H1 (cell line): ENCODE measurements at regions not wholly inside any gene's neighbourhood (a gene's known extent, or its start where the extent isn't known, plus 50 kb on each side); places are given as distances from the start of the nearest gene placed in this dataset.

Experiments
- BCL11A ChIP-seq, 2 experiments: IDR thresholded peaks; one replicate each; pipeline ENCODE4 v1.6.1; 2011; ENCODE audit warnings: low read depth in 2 of 2, low read length in 2 of 2, mild to moderate bottlenecking in 2 of 2
- CREB1 ChIP-seq: IDR thresholded peaks from 2 replicates; pipeline ENCODE4 v1.6.1; 2012; ENCODE audit warnings: inconsistent platforms
- GABPA ChIP-seq: IDR thresholded peaks from 2 replicates; pipeline ENCODE4 v1.6.1; 2011; ENCODE audit warnings: mild to moderate bottlenecking, low read length, moderate library complexity, borderline replicate concordance; ENCODE audit not compliant: insufficient read depth
- SIX5 ChIP-seq: IDR thresholded peaks from 2 replicates; pipeline ENCODE4 v1.6.1; 2011; ENCODE audit warnings: mild to moderate bottlenecking, low read depth, low read length
- SUZ12 ChIP-seq: fragments of 200-600 bp; sonication (generic); IDR thresholded peaks from 2 replicates; pipeline ENCODE4 v1.6.1; 2012; ENCODE audit warnings: mild to moderate bottlenecking, inconsistent platforms, low read length, moderate library complexity, mixed read lengths
- TF ChIP-seq, protein P1 (sequence below): fragments of 300-600 bp; sonication (generic); IDR thresholded peaks from 2 replicates; pipeline ENCODE4 v1.7.1; 2012; ENCODE audit warnings: low read length, moderate library complexity, mild to moderate bottlenecking, inconsistent platforms; ENCODE audit not compliant: insufficient replicate concordance
- TF ChIP-seq, protein P2 (sequence below): IDR thresholded peaks from 2 replicates; pipeline ENCODE4 v1.6.1; 2012; ENCODE audit warnings: low read length, inconsistent platforms
- TF ChIP-seq, protein P3 (sequence below), 3 experiments: IDR thresholded peaks; 1 replicate in 2 of 3; 2 replicates in 1 of 3; pipeline versions ENCODE4 v1.5.1 to v1.6.1; 2011; ENCODE audit warnings: low read length in 3 of 3, mild to moderate bottlenecking in 3 of 3, inconsistent platforms in 2 of 3, low read depth in 1 of 3, moderate library complexity in 1 of 3; ENCODE audit not compliant: insufficient read depth in 1 of 3; ENCODE audit errors: control extremely low read depth in 1 of 3

DNA sequence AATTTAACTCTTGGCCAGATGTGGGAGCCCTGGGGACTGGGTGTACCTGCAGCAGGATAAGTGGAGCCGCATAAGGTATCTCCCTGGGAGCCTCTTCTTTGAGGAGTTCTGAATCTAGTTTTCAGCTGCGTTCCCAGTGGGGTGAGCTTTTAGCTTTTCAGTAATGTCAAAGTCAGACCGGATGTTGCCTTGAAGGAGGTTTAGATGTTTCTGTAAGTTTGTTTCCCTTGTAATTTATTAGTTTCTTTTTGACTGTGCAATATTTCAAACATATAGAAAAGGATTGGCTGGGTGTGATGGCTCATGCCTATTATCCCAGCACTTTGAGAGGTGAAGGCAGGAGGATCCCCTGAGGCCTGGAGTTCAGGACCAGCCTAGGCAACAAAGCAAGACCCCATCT lies 98.6 kb upstream of the EEF2KMT start (continued):
- TF ChIP-seq, protein P1, sequence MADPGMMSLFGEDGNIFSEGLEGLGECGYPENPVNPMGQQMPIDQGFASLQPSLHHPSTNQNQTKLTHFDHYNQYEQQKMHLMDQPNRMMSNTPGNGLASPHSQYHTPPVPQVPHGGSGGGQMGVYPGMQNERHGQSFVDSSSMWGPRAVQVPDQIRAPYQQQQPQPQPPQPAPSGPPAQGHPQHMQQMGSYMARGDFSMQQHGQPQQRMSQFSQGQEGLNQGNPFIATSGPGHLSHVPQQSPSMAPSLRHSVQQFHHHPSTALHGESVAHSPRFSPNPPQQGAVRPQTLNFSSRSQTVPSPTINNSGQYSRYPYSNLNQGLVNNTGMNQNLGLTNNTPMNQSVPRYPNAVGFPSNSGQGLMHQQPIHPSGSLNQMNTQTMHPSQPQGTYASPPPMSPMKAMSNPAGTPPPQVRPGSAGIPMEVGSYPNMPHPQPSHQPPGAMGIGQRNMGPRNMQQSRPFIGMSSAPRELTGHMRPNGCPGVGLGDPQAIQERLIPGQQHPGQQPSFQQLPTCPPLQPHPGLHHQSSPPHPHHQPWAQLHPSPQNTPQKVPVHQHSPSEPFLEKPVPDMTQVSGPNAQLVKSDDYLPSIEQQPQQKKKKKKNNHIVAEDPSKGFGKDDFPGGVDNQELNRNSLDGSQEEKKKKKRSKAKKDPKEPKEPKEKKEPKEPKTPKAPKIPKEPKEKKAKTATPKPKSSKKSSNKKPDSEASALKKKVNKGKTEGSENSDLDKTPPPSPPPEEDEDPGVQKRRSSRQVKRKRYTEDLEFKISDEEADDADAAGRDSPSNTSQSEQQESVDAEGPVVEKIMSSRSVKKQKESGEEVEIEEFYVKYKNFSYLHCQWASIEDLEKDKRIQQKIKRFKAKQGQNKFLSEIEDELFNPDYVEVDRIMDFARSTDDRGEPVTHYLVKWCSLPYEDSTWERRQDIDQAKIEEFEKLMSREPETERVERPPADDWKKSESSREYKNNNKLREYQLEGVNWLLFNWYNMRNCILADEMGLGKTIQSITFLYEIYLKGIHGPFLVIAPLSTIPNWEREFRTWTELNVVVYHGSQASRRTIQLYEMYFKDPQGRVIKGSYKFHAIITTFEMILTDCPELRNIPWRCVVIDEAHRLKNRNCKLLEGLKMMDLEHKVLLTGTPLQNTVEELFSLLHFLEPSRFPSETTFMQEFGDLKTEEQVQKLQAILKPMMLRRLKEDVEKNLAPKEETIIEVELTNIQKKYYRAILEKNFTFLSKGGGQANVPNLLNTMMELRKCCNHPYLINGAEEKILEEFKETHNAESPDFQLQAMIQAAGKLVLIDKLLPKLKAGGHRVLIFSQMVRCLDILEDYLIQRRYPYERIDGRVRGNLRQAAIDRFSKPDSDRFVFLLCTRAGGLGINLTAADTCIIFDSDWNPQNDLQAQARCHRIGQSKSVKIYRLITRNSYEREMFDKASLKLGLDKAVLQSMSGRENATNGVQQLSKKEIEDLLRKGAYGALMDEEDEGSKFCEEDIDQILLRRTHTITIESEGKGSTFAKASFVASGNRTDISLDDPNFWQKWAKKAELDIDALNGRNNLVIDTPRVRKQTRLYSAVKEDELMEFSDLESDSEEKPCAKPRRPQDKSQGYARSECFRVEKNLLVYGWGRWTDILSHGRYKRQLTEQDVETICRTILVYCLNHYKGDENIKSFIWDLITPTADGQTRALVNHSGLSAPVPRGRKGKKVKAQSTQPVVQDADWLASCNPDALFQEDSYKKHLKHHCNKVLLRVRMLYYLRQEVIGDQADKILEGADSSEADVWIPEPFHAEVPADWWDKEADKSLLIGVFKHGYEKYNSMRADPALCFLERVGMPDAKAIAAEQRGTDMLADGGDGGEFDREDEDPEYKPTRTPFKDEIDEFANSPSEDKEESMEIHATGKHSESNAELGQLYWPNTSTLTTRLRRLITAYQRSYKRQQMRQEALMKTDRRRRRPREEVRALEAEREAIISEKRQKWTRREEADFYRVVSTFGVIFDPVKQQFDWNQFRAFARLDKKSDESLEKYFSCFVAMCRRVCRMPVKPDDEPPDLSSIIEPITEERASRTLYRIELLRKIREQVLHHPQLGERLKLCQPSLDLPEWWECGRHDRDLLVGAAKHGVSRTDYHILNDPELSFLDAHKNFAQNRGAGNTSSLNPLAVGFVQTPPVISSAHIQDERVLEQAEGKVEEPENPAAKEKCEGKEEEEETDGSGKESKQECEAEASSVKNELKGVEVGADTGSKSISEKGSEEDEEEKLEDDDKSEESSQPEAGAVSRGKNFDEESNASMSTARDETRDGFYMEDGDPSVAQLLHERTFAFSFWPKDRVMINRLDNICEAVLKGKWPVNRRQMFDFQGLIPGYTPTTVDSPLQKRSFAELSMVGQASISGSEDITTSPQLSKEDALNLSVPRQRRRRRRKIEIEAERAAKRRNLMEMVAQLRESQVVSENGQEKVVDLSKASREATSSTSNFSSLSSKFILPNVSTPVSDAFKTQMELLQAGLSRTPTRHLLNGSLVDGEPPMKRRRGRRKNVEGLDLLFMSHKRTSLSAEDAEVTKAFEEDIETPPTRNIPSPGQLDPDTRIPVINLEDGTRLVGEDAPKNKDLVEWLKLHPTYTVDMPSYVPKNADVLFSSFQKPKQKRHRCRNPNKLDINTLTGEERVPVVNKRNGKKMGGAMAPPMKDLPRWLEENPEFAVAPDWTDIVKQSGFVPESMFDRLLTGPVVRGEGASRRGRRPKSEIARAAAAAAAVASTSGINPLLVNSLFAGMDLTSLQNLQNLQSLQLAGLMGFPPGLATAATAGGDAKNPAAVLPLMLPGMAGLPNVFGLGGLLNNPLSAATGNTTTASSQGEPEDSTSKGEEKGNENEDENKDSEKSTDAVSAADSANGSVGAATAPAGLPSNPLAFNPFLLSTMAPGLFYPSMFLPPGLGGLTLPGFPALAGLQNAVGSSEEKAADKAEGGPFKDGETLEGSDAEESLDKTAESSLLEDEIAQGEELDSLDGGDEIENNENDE = no peak
- TF ChIP-seq, protein P2, sequence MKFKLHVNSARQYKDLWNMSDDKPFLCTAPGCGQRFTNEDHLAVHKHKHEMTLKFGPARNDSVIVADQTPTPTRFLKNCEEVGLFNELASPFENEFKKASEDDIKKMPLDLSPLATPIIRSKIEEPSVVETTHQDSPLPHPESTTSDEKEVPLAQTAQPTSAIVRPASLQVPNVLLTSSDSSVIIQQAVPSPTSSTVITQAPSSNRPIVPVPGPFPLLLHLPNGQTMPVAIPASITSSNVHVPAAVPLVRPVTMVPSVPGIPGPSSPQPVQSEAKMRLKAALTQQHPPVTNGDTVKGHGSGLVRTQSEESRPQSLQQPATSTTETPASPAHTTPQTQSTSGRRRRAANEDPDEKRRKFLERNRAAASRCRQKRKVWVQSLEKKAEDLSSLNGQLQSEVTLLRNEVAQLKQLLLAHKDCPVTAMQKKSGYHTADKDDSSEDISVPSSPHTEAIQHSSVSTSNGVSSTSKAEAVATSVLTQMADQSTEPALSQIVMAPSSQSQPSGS = no peak
- TF ChIP-seq SUZ12 = no peak
- no peak for TF ChIP-seq SIX5
- TF ChIP-seq, protein P3, sequence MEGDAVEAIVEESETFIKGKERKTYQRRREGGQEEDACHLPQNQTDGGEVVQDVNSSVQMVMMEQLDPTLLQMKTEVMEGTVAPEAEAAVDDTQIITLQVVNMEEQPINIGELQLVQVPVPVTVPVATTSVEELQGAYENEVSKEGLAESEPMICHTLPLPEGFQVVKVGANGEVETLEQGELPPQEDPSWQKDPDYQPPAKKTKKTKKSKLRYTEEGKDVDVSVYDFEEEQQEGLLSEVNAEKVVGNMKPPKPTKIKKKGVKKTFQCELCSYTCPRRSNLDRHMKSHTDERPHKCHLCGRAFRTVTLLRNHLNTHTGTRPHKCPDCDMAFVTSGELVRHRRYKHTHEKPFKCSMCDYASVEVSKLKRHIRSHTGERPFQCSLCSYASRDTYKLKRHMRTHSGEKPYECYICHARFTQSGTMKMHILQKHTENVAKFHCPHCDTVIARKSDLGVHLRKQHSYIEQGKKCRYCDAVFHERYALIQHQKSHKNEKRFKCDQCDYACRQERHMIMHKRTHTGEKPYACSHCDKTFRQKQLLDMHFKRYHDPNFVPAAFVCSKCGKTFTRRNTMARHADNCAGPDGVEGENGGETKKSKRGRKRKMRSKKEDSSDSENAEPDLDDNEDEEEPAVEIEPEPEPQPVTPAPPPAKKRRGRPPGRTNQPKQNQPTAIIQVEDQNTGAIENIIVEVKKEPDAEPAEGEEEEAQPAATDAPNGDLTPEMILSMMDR (IDR thresholded peaks at IDR 0.05; ENCODE audit: control extremely low read depth in 1 of 3, insufficient read depth in 1 of 3, low read depth in 1 of 3, low read length in 3 of 3) = no peak
- no peak for TF ChIP-seq GABPA
- TF ChIP-seq BCL11A (IDR thresholded peaks at IDR 0.05; ENCODE audit: low read depth in 2 of 2, low read length in 2 of 2) = no peak
- no peak for TF ChIP-seq CREB1
